ENCODE measurements at regions not wholly inside any gene's neighbourhood (a gene's known extent, or its start where the extent isn't known, plus 50 kb on each side); places are given as distances from the start of the nearest gene placed in this dataset.

DNA sequence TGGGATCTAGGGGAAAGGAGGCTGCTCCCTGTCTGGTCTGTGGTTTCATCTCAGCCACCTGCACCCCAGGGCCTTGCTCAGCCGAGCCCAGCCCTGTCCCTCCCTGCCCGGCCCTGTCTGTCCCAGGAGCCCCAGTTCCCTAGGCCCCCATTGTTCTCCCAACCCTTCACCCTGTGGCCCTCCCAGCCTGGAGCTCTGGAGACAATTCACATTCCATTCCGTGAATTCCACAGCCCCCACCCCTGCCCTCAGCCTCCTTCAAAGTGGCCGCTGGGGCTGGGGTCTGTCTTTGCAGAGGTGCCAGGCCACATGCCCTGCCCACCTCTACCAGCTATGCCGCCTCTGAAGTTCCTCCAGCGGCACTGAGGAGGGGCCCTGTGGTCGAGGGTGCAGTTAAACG is 77.9 kb upstream of the WNT11 start:
- WGBS, 2 donors, result 47 to 63% methylated on average over 7 to 8 of the region's 8 CpGs
- no peak overlapping the region for H3K27ac ChIP-seq
- no peak for DNase-seq (ENCODE audit: low spot score in 2 of 2)
- no peak overlapping the region for H3K4me3 ChIP-seq
- H3K4me1 ChIP-seq, result no peaks in the 10 kb centered on the region
- H3K9me3 ChIP-seq, result no peaks in the 10 kb centered on the region
- no peaks in the 10 kb centered on the region for H3K27me3 ChIP-seq
- H3K36me3 ChIP-seq, result no peaks in the 10 kb centered on the region
- no peak for TF ChIP-seq POLR2A (IDR thresholded peaks at IDR 0.05)
- TF ChIP-seq, protein P1, sequence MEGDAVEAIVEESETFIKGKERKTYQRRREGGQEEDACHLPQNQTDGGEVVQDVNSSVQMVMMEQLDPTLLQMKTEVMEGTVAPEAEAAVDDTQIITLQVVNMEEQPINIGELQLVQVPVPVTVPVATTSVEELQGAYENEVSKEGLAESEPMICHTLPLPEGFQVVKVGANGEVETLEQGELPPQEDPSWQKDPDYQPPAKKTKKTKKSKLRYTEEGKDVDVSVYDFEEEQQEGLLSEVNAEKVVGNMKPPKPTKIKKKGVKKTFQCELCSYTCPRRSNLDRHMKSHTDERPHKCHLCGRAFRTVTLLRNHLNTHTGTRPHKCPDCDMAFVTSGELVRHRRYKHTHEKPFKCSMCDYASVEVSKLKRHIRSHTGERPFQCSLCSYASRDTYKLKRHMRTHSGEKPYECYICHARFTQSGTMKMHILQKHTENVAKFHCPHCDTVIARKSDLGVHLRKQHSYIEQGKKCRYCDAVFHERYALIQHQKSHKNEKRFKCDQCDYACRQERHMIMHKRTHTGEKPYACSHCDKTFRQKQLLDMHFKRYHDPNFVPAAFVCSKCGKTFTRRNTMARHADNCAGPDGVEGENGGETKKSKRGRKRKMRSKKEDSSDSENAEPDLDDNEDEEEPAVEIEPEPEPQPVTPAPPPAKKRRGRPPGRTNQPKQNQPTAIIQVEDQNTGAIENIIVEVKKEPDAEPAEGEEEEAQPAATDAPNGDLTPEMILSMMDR (IDR thresholded peaks at IDR 0.05), result no peak
- no peak for TF ChIP-seq EP300 (IDR thresholded peaks at IDR 0.05)

DNA sequence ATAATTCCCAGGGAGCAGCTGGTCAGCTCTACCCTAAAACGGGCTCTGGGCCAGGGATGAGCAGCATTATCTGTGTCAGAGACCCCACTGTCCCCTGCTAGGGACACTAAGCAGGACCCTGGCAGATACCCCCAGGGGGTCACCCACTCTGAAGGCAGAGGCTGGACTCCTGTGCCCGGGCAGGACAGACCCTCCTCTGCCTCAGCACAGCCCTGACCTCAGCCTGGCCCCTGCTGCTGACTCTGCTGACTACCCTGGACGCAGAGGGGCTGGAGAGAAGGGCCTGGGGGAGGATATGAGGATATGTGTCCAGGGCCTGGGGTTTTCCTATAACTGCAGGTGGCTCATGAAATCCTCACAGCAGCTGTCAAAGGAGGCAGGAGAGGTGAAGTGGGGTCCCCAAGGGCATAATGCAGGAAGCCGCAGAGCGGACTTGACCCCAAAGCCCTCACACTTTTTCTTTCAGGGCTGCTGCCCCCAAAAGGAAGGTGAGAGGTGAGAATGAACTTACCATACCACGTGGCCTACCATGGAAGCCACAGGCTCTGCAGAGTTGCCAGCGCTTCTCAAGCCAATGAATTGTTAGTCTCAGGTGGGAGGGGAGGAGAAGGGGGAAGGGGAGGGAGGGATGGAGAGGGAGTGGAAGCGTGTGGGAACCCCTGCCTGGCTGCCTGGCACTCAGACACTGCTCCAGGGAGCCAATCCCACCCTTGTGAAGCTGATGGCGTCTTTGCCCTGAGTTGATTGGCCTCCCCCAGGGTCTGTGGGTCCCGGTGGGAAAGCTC is 76.7 kb upstream of the WNT11 start:
- Histone ChIP-seq H3K27me3 (no peaks in the 10 kb centered on the region), H3K36me3 (no peaks in the 10 kb centered on the region), H3K27ac (no peak overlapping the region), H3K4me1 (no peaks in the 10 kb centered on the region), H3K4me3 (no peak overlapping the region), H3K9me3 (no peaks in the 10 kb centered on the region)
- WGBS, 2 donors, result 54 to 72% methylated on average over 9 to 10 of the region's 10 CpGs
- DNase-seq (ENCODE audit: low spot score in 2 of 2), result no peak
- no peak for TF ChIP-seq POLR2A (IDR thresholded peaks at IDR 0.05)
- TF ChIP-seq EP300 (IDR thresholded peaks at IDR 0.05), result no peak
- TF ChIP-seq, protein P1 (IDR thresholded peaks at IDR 0.05), result no peak

DNA sequence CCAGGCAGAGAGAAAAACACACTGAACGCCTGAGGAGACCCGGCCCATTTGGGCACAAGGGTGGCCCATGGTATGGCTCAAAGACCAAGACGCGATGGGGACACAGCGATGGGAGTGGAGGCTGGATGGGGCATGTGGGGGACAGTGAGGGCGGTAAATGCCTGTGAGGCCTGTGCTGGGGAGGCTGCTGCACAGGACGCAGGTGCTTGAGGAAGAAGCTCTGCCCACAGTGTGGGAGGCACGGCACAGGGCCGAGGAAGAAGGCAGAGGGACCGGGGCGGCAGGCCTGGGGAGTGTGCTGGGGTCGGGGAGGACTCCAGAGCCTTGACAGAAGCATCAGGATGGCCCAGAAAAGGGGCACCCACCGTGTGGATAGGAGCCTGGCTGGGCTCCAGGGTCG is 75.9 kb upstream of the WNT11 start:
- no peak overlapping the region for H3K27ac ChIP-seq
- H3K27me3 ChIP-seq, result no peaks in the 10 kb centered on the region
- H3K4me1 ChIP-seq, result peaks cover 0 to 3% (median 0%) of the 10 kb centered on the region in 4 donors
- H3K4me3 ChIP-seq, result no peak overlapping the region
- no peaks in the 10 kb centered on the region for H3K36me3 ChIP-seq
- no peaks in the 10 kb centered on the region for H3K9me3 ChIP-seq
- WGBS, 2 donors, result 86 to 91% methylated on average over 14 of the region's 14 CpGs
- DNase-seq (ENCODE audit: low spot score in 2 of 2), result no peak
- TF ChIP-seq, protein P1 (IDR thresholded peaks at IDR 0.05), result no peak
- no peak for TF ChIP-seq EP300 (IDR thresholded peaks at IDR 0.05)
- TF ChIP-seq POLR2A (IDR thresholded peaks at IDR 0.05), result no peak

DNA sequence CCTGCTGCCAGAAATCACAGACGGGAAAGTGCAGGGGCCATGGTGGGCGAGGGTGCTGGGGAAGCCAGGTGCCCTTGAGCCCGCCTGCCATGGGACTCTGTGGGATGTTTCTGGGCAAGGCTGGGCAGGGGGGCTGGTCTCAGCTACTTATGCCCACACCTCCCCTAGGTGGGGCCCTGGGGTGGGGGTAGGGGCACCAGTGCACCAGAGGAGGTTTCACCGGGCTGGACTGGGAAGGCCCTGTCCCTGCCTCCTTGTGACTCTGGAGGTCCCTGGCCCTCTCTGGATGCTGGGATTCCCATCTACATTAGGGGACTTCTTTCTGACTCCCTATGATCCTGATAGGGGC is 75.2 kb upstream of the WNT11 start:
- Histone ChIP-seq H3K36me3 (no peaks in the 10 kb centered on the region), H3K27ac (no peak overlapping the region), H3K9me3 (no peaks in the 10 kb centered on the region), H3K27me3 (no peaks in the 10 kb centered on the region), H3K4me1 (peaks cover 0 to 7% (median 0%) of the 10 kb centered on the region in 4 donors), H3K4me3 (no peak overlapping the region)
- no peak for TF ChIP-seq POLR2A (IDR thresholded peaks at IDR 0.05)
- TF ChIP-seq, protein P1 (IDR thresholded peaks at IDR 0.05), result no peak
- no peak for TF ChIP-seq EP300 (IDR thresholded peaks at IDR 0.05)
- 83 to 84% methylated on average over 4 of the region's 4 CpGs for WGBS, 2 donors
- no peak for DNase-seq (ENCODE audit: low spot score in 2 of 2)

DNA sequence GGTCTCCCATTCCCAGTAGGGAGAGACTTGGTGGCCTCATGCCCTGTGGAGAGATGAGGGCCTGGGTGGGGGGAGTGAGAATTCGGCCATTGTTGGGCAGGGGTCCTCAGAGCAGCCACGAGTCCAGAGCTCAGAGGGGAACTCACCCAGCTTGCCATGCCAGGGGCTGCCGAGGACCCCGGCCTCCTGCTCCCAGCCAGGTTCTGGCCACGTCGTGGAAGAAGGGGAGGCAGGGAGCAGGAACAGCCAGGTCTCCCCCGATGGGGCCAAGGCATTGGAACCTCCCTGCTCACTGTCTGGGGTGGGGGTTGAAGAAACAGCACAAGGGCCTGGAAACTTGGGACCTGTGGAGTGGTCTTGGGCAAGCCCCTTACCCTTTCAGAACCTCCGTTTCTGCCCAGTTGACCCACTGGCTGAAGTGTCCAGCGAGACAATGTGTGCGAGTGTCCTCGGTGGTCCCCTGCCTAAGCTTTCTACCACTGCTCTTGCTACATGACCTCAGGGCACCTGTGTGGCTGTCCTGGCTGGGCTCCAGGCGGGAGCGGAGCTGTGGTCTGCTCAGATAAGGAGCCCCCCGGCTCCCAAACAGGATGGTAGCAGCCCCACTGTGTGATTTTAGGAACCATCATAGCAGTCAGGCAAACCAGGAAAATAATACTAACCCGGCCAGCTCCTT is 74.7 kb upstream of the WNT11 start:
- no peak overlapping the region for H3K4me3 ChIP-seq
- H3K27me3 ChIP-seq, result no peaks in the 10 kb centered on the region
- WGBS, 2 donors, result 83 to 87% methylated on average over 8 to 15 of the region's 15 CpGs
- no peak overlapping the region for H3K27ac ChIP-seq
- TF ChIP-seq EP300 (IDR thresholded peaks at IDR 0.05) (no peak), POLR2A (IDR thresholded peaks at IDR 0.05) (no peak)
- TF ChIP-seq, protein P1 (IDR thresholded peaks at IDR 0.05), result no peak
- no peak for DNase-seq (ENCODE audit: low spot score in 2 of 2)
- H3K9me3 ChIP-seq, result no peaks in the 10 kb centered on the region
- peaks cover 0 to 12% (median 0%) of the 10 kb centered on the region in 4 donors for H3K4me1 ChIP-seq
- H3K36me3 ChIP-seq, result no peaks in the 10 kb centered on the region
